ENCODE measurements at regions not wholly inside any gene's neighbourhood (a gene's known extent, or its start where the extent isn't known, plus 50 kb on each side); places are given as distances from the start of the nearest gene placed in this dataset.

DNA sequence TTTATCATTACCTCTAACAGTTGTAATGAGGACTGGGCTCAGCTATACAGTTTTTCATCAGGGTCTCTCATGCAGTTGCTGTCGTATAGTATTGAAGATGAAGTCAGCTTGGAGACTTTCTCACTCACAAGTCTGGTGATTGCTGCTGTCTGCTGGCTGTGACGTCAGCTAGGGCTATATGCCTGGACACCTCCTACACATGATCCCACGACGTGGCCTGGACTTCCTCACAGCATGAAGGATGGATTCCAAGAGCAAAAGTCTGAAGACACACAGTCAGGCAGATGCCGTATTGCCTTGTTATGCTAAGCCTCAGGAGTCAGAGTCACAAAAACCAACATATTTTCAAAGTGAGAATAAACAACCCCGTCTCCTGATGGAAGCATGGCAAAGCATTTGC, 193.3 kb downstream of the LURAP1L start:
- no peak overlapping the region for H3K4me3 ChIP-seq (ENCODE audit: low read length)
- DNase-seq: no peak
- no peak overlapping the region for H3K4me2 ChIP-seq (ENCODE audit: low read depth, low read length)
- no peak overlapping the region for H3K9ac ChIP-seq (ENCODE audit: low read length)
- H3K27me3 ChIP-seq (replicated peaks; ENCODE audit: insufficient read depth, low read length): no peaks in the 10 kb centered on the region
- H4K20me1 ChIP-seq (ENCODE audit: insufficient read depth, low read length): no peaks in the 10 kb centered on the region
- no peaks in the 10 kb centered on the region for H3K9me2 ChIP-seq (replicated peaks; ENCODE audit: insufficient read depth, low read length)
- H3K4me1 ChIP-seq (ENCODE audit: low read length): no peaks in the 10 kb centered on the region; the same call in 1 of the 2 replicates
- H3K79me2 ChIP-seq (ENCODE audit: low read length): no peaks in the 10 kb centered on the region
- no peak overlapping the region for H3K27ac ChIP-seq (ENCODE audit: low read length)
- no peaks in the 10 kb centered on the region for H3F3A ChIP-seq (ENCODE audit: insufficient read depth, low read length)
- TF ChIP-seq, protein P1, sequence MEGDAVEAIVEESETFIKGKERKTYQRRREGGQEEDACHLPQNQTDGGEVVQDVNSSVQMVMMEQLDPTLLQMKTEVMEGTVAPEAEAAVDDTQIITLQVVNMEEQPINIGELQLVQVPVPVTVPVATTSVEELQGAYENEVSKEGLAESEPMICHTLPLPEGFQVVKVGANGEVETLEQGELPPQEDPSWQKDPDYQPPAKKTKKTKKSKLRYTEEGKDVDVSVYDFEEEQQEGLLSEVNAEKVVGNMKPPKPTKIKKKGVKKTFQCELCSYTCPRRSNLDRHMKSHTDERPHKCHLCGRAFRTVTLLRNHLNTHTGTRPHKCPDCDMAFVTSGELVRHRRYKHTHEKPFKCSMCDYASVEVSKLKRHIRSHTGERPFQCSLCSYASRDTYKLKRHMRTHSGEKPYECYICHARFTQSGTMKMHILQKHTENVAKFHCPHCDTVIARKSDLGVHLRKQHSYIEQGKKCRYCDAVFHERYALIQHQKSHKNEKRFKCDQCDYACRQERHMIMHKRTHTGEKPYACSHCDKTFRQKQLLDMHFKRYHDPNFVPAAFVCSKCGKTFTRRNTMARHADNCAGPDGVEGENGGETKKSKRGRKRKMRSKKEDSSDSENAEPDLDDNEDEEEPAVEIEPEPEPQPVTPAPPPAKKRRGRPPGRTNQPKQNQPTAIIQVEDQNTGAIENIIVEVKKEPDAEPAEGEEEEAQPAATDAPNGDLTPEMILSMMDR (IDR thresholded peaks at IDR 0.05; ENCODE audit: low read length): no peak
- TF ChIP-seq EZH2 (optimal IDR thresholded peaks at IDR 0.05; ENCODE audit: low read depth, low read length) (no peak), EZH2phosphoT487 (IDR thresholded peaks at IDR 0.05; ENCODE audit: low read length) (no peak)
- no peaks in the 10 kb centered on the region for H3K36me3 ChIP-seq (replicated peaks; ENCODE audit: insufficient read depth, low read length)
- H2AFZ ChIP-seq (ENCODE audit: low read length): no peak overlapping the region
- H3K9me3 ChIP-seq (replicated peaks; ENCODE audit: insufficient read depth, low read length): no peaks in the 10 kb centered on the region

GRCh38 chr9:12972608-12973589, 198.1 kb downstream of the LURAP1L start:
- no peaks in the 10 kb centered on the region for H3K27me3 ChIP-seq (replicated peaks; ENCODE audit: insufficient read depth, low read length)
- no peaks in the 10 kb centered on the region for H3K9me3 ChIP-seq (replicated peaks; ENCODE audit: insufficient read depth, low read length)
- no peaks in the 10 kb centered on the region for H3K79me2 ChIP-seq (ENCODE audit: low read length)
- H3K27ac ChIP-seq (ENCODE audit: low read length): no peak overlapping the region
- H2AFZ ChIP-seq (ENCODE audit: low read length): peak overlapping the region; percentile 53; the same call in 1 of the 2 replicates
- H3K4me3 ChIP-seq (ENCODE audit: low read length): no peak overlapping the region
- H3K4me2 ChIP-seq (ENCODE audit: low read depth, low read length): 0 out of 2 replicates have a peak overlapping the region, but pooled peaks have one; percentile 18
- H3K9me2 ChIP-seq (replicated peaks; ENCODE audit: insufficient read depth, low read length): no peaks in the 10 kb centered on the region
- H3F3A ChIP-seq (ENCODE audit: insufficient read depth, low read length): no peaks in the 10 kb centered on the region
- no peaks in the 10 kb centered on the region for H3K36me3 ChIP-seq (replicated peaks; ENCODE audit: insufficient read depth, low read length)
- peak; percentile 39 for DNase-seq
- H4K20me1 ChIP-seq (ENCODE audit: insufficient read depth, low read length): no peaks in the 10 kb centered on the region
- TF ChIP-seq EZH2phosphoT487 (IDR thresholded peaks at IDR 0.05; ENCODE audit: low read length): no peak
- TF ChIP-seq EZH2 (optimal IDR thresholded peaks at IDR 0.05; ENCODE audit: low read depth, low read length): no peak
- TF ChIP-seq, protein P1 (IDR thresholded peaks at IDR 0.05; ENCODE audit: low read length): no peak
- H3K4me1 ChIP-seq (ENCODE audit: low read length): no peaks in the 10 kb centered on the region; the same call in 1 of the 2 replicates
- H3K9ac ChIP-seq (ENCODE audit: low read length): no peak overlapping the region

DNA sequence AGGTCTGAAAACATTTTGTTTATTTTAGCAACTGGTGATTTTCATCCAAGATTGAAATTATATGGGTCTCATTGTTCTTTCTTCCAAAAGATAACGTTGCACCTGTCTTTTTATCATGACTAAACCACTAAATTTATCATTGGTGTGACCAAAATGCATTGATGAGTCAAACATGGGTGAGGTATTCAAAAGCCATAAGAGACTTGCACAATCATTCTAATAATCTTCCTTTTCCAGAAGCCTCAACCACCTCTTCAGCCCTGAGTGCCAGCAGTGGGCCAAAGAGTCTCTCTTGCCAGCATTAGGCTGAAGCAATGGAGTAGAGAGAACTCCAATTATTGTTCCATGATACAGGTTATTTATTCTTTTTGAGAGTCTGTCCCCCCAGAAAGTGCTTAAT, 198.9 kb downstream of the LURAP1L start:
- no peak overlapping the region for H3K9ac ChIP-seq (ENCODE audit: low read length)
- H3K4me3 ChIP-seq (ENCODE audit: low read length): no peak overlapping the region
- H3K79me2 ChIP-seq (ENCODE audit: low read length): no peaks in the 10 kb centered on the region
- H3K9me2 ChIP-seq (replicated peaks; ENCODE audit: insufficient read depth, low read length): no peaks in the 10 kb centered on the region
- no peak overlapping the region for H3K27ac ChIP-seq (ENCODE audit: low read length)
- TF ChIP-seq EZH2phosphoT487 (IDR thresholded peaks at IDR 0.05; ENCODE audit: low read length) (no peak), EZH2 (optimal IDR thresholded peaks at IDR 0.05; ENCODE audit: low read depth, low read length) (no peak)
- TF ChIP-seq, protein P1 (IDR thresholded peaks at IDR 0.05; ENCODE audit: low read length): no peak
- no peaks in the 10 kb centered on the region; the same call in 1 of the 2 replicates for H3K4me1 ChIP-seq (ENCODE audit: low read length)
- H2AFZ ChIP-seq (ENCODE audit: low read length): no peak overlapping the region
- no peaks in the 10 kb centered on the region for H3K36me3 ChIP-seq (replicated peaks; ENCODE audit: insufficient read depth, low read length)
- no peaks in the 10 kb centered on the region for H4K20me1 ChIP-seq (ENCODE audit: insufficient read depth, low read length)
- no peak for DNase-seq
- no peaks in the 10 kb centered on the region for H3K9me3 ChIP-seq (replicated peaks; ENCODE audit: insufficient read depth, low read length)
- 0 out of 2 replicates have a peak overlapping the region, but pooled peaks have one; percentile 18 for H3K4me2 ChIP-seq (ENCODE audit: low read depth, low read length)
- no peaks in the 10 kb centered on the region for H3F3A ChIP-seq (ENCODE audit: insufficient read depth, low read length)
- no peaks in the 10 kb centered on the region for H3K27me3 ChIP-seq (replicated peaks; ENCODE audit: insufficient read depth, low read length)
